Liver (tissue), 8 donors: ENCODE measurements at regions not wholly inside any gene's neighbourhood (a gene's known extent, or its start where the extent isn't known, plus 50 kb on each side); places are given as distances from the start of the nearest gene placed in this dataset.

ENCODE experiments used
- DNase-seq: peaks from one replicate; pipeline ENCODE4 v3.0.0-alpha.2; 2017; ENCODE audit warnings: low spot score
- H3K27ac ChIP-seq, 2 donors: one replicate each; pipeline ENCODE4 v1.7.0; 2013; ENCODE audit warnings: inconsistent platforms in 2 of 2, low read length in 2 of 2, control low read depth in 1 of 2, low read depth in 1 of 2, mild to moderate bottlenecking in 1 of 2
- H3K27me3 ChIP-seq, 4 donors: one replicate each; pipeline versions ENCODE4 v1.6.1 to v1.7.0; 2013; ENCODE audit warnings: low read length in 3 of 4, inconsistent platforms in 1 of 4, mild to moderate bottlenecking in 1 of 4, moderate library complexity in 1 of 4; ENCODE audit not compliant: control insufficient read depth in 4 of 4, insufficient read depth in 4 of 4
- H3K36me3 ChIP-seq, 4 donors: one replicate each; pipeline versions ENCODE4 v1.6.1 to v1.7.0; 2013; ENCODE audit warnings: low read length in 3 of 4, mild to moderate bottlenecking in 3 of 4, low read depth in 1 of 4, moderate library complexity in 1 of 4; ENCODE audit not compliant: control insufficient read depth in 4 of 4, insufficient read depth in 3 of 4
- H3K4me1 ChIP-seq, 4 donors: one replicate each; pipeline versions ENCODE4 v1.6.1 to v1.7.0; 2013; ENCODE audit warnings: low read length in 3 of 4, mild to moderate bottlenecking in 3 of 4, moderate library complexity in 1 of 4; ENCODE audit not compliant: control insufficient read depth in 4 of 4, insufficient read depth in 4 of 4
- H3K4me3 ChIP-seq, 3 donors: one replicate each; pipeline versions ENCODE4 v1.6.1 to v1.7.0; 2013; ENCODE audit warnings: low read length in 3 of 3, control low read depth in 1 of 3, low read depth in 1 of 3, mild to moderate bottlenecking in 1 of 3
- H3K9ac ChIP-seq, 2 donors: one replicate each; pipeline ENCODE4 v1.7.0; 2013; ENCODE audit warnings: low read length in 2 of 2, mild to moderate bottlenecking in 2 of 2, moderate library complexity in 2 of 2, control low read depth in 1 of 2, low read depth in 1 of 2
- H3K9me3 ChIP-seq, 4 donors: one replicate each; pipeline versions ENCODE4 v1.6.1 to v1.7.0; 2013; ENCODE audit warnings: low read length in 3 of 4; ENCODE audit not compliant: control insufficient read depth in 4 of 4
- CTCF ChIP-seq: fragments of 150-350 bp; IDR thresholded peaks from 2 replicates; pipeline ENCODE4 v1.5.1; 2017; ENCODE audit warnings: improper control_type of control experiment, low read depth, low read length; ENCODE audit not compliant: missing input control
- EGR1 ChIP-seq, 2 donors: IDR thresholded peaks; 2 replicates each; pipeline ENCODE4 v1.6.1; 2016 to 2018; ENCODE audit warnings: antibody characterized with exemption in 2 of 2, low read depth in 2 of 2
- GABPA ChIP-seq, 2 donors: IDR thresholded peaks in 1 of 2; conservative IDR thresholded peaks in 1 of 2; 2 replicates each; pipeline ENCODE4 v1.6.1; 2016; ENCODE audit warnings: antibody characterized with exemption in 2 of 2, mild to moderate bottlenecking in 1 of 2, moderate library complexity in 1 of 2
- HNF4A ChIP-seq, 2 donors: conservative IDR thresholded peaks; 2 replicates each; pipeline ENCODE4 v1.6.1; 2016; ENCODE audit warnings: antibody characterized with exemption in 2 of 2, mild to moderate bottlenecking in 2 of 2
- NR2F2 ChIP-seq: IDR thresholded peaks from 2 replicates; pipeline ENCODE4 v1.6.1; 2016; ENCODE audit warnings: antibody characterized with exemption
- REST ChIP-seq: IDR thresholded peaks from 2 replicates; pipeline ENCODE4 v1.6.1; 2016; ENCODE audit warnings: antibody characterized with exemption, mild to moderate bottlenecking
- RXRA ChIP-seq, 2 donors: IDR thresholded peaks; 2 replicates each; pipeline ENCODE4 v1.6.1; 2017 to 2018; ENCODE audit warnings: antibody characterized with exemption in 2 of 2, mild to moderate bottlenecking in 1 of 2
- TAF1 ChIP-seq: conservative IDR thresholded peaks from 2 replicates; pipeline ENCODE4 v1.6.1; 2016; ENCODE audit warnings: antibody characterized with exemption, mild to moderate bottlenecking
- YY1 ChIP-seq: IDR thresholded peaks from 2 replicates; pipeline ENCODE4 v1.6.1; 2016; ENCODE audit warnings: antibody characterized with exemption, mild to moderate bottlenecking
- WGBS: extraction: QIAGEN DNeasy Blood & Tissue Kit; methylation state at CpG from one replicate; pipeline ENCODE4 v1.1.7; 2013; 5-methylcytosine and 5-hydroxymethylcytosine counted together
- donor health status: healthy.
- donor health status: healthy.
- donor health status: healthy.
- donor health status: healthy.
- donor health status: healthy.

- Histone ChIP-seq H3K36me3 (no peaks in the 10 kb centered on the region), H3K9me3 (no peaks in the 10 kb centered on the region), H3K27me3 (no peaks in the 10 kb centered on the region), H3K4me3 (no peak overlapping the region), H3K27ac (no peak overlapping the region), H3K9ac (no peak overlapping the region), H3K4me1 (no peaks in the 10 kb centered on the region)
- DNase-seq: no peak
- 91% methylated on average over 3 of the region's 3 CpGs for WGBS
- no peak for TF ChIP-seq REST
- no peak for TF ChIP-seq RXRA (IDR thresholded peaks at IDR 0.05)
- TF ChIP-seq NR2F2: no peak
Measured at GRCh38 chr6:14337152-14337551, 219.6 kb downstream of the CD83 start.

GRCh38 chr6:14339172-14339571 lies 221.6 kb downstream of the CD83 start:
- Histone ChIP-seq H3K27me3 (no peaks in the 10 kb centered on the region), H3K9me3 (no peaks in the 10 kb centered on the region), H3K36me3 (no peaks in the 10 kb centered on the region), H3K4me1 (no peaks in the 10 kb centered on the region), H3K27ac (no peak overlapping the region), H3K4me3 (no peak overlapping the region), H3K9ac (no peak overlapping the region)
- no peak for TF ChIP-seq TAF1
- TF ChIP-seq EGR1 (IDR thresholded peaks at IDR 0.05; ENCODE audit: low read depth in 2 of 2): no peak
- TF ChIP-seq YY1: no peak
- TF ChIP-seq GABPA (IDR thresholded peaks at IDR 0.05 in 1 of 2, conservative IDR thresholded peaks at IDR 0.05 in 1 of 2): no peak
- TF ChIP-seq HNF4A (conservative IDR thresholded peaks at IDR 0.05): no peak
- no peak for TF ChIP-seq CTCF
- DNase-seq: no peak
- 91% methylated on average over 1 of the region's 1 CpG for WGBS

- no peak for TF ChIP-seq HNF4A (conservative IDR thresholded peaks at IDR 0.05)
- TF ChIP-seq REST: peak; percentile 61
- Histone ChIP-seq H3K9me3 (no peaks in the 10 kb centered on the region), H3K27me3 (no peaks in the 10 kb centered on the region), H3K9ac (no peak overlapping the region), H3K4me3 (no peak overlapping the region), H3K4me1 (no peaks in the 10 kb centered on the region), H3K36me3 (no peaks in the 10 kb centered on the region), H3K27ac (no peak overlapping the region)
- no peak for DNase-seq
- 93% methylated on average over 4 of the region's 4 CpGs for WGBS
Measured at GRCh38 chr6:14339711-14340584, 222.4 kb downstream of the CD83 start.
